ENCODE measurements at regions not wholly inside any gene's neighbourhood (a gene's known extent, or its start where the extent isn't known, plus 50 kb on each side); places are given as distances from the start of the nearest gene placed in this dataset.
"Not testable (repeated sequence)": the region's sequence is repeated elsewhere in the genome, so short reads cannot be mapped to it uniquely, and the experiment has no call there.

DNA sequence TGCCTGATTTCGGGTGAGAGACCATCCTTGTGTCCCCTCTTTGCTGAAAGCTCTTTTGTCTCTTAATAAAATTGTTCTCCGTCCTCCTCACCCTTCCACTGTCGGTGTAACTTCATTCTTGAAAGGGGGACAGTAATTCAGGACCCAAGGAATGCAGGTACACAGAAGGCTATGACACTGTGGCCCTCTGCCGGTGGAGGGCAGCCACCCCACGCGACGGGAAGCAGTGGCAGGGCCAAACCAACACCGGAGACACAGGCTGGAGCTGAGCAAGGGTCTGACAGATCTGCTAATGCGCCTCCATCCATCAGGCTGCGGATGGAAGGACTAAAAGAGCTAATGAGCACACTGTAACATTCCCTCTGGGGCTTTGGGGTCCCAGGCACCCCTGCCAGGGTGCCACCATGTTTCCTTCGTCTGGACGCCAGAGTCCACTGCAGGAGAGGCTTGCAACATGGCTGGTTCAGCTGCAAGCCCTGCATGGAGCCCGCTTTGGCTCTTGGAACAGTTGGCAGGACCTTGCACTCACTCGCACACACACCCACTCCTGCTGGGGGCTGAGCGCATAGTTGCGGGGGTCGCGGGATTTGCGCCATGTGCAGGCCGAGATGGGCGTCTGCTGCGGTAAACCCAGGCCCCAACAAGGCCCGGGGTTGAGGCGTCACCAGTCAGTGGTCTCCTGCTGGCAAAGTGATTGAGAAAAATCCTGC is 544.1 kb upstream of the CDH7 start:
- TF ChIP-seq CTCF (IDR thresholded peaks at IDR 0.05), result no peak
- no peaks in the 10 kb centered on the region for H3K27me3 Mint-ChIP-seq (ENCODE audit: unreplicated experiment)
- DNase-seq (ENCODE audit: extremely low spot score, unreplicated experiment), result no peak
- H3K27ac Mint-ChIP-seq (ENCODE audit: unreplicated experiment), result no peak overlapping the region
- no peak overlapping the region for H3K4me3 Mint-ChIP-seq (ENCODE audit: unreplicated experiment)
- H3K36me3 Mint-ChIP-seq (ENCODE audit: unreplicated experiment), result no peaks in the 10 kb centered on the region
- H3K4me1 Mint-ChIP-seq (ENCODE audit: unreplicated experiment), result no peaks in the 10 kb centered on the region
- H3K9me3 Mint-ChIP-seq (ENCODE audit: unreplicated experiment), result no peaks in the 10 kb centered on the region

DNA sequence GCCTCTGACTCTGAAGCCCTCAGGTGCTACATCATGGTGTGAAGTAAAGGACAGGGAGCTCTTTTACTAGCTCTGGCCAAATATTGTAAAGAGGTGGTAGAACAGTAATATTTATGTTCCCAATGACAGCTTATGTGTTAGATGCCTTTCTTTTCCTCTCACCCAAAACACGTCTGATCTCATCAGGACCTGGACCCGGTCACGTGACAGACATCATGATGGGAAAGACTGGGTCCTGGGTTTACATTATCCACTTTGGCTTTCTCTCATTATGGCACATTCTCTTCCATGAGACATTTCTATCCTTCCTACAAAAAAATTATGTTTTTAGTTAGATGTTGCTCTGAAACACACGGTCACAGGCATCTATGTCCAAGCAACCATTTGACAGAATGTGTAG is 548.7 kb upstream of the CDH7 start:
- Mint-ChIP-seq H3K27ac (ENCODE audit: unreplicated experiment) (no peak overlapping the region), H3K4me3 (ENCODE audit: unreplicated experiment) (no peak overlapping the region), H3K4me1 (ENCODE audit: unreplicated experiment) (no peaks in the 10 kb centered on the region), H3K27me3 (ENCODE audit: unreplicated experiment) (no peaks in the 10 kb centered on the region), H3K36me3 (ENCODE audit: unreplicated experiment) (no peaks in the 10 kb centered on the region), H3K9me3 (ENCODE audit: unreplicated experiment) (no peaks in the 10 kb centered on the region)
- TF ChIP-seq CTCF (IDR thresholded peaks at IDR 0.05), result no peak
- no peak for DNase-seq (ENCODE audit: extremely low spot score, unreplicated experiment)

- no peaks in the 10 kb centered on the region for H3K27me3 Mint-ChIP-seq (ENCODE audit: unreplicated experiment)
- peaks cover 13% of the 10 kb centered on the region for H3K9me3 Mint-ChIP-seq (ENCODE audit: unreplicated experiment)
- no peaks in the 10 kb centered on the region for H3K36me3 Mint-ChIP-seq (ENCODE audit: unreplicated experiment)
- DNase-seq (ENCODE audit: extremely low spot score, unreplicated experiment), result no peak
- H3K4me3 Mint-ChIP-seq (ENCODE audit: unreplicated experiment), result no peak overlapping the region
- no peak for TF ChIP-seq CTCF (IDR thresholded peaks at IDR 0.05)
- no peak overlapping the region for H3K27ac Mint-ChIP-seq (ENCODE audit: unreplicated experiment)
- H3K4me1 Mint-ChIP-seq (ENCODE audit: unreplicated experiment), result no peaks in the 10 kb centered on the region
Measured at GRCh38 chr18:65175681-65176080, 575.1 kb upstream of the CDH7 start.

DNA sequence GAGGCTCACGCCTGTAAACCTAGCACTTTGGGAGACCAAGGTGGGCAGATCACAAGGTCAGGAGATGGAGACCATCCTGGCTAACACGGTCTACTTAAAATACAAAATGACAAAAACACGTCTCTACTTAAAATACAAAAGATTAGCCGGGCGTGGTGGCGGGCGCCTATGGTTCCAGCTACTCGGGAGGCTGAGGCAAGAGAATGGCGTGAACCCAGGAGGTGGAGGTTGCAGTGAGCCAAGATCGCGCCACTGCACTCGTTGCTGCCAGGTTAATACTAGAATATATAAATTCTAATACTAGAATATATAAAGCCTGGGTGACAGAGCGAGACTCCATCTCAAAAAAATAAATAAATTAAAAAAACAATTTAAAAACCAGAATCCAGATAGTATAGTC is 588.7 kb upstream of the CDH7 start:
- not testable (repeated sequence) for H3K27me3 Mint-ChIP-seq (ENCODE audit: unreplicated experiment)
- H3K9me3 Mint-ChIP-seq (ENCODE audit: unreplicated experiment), result peaks cover 35% of the 10 kb centered on the region

GRCh38 chr18:65146482-65147021 is 604.3 kb upstream of the CDH7 start:
- Mint-ChIP-seq H3K36me3 (ENCODE audit: unreplicated experiment) (no peaks in the 10 kb centered on the region), H3K27me3 (ENCODE audit: unreplicated experiment) (no peaks in the 10 kb centered on the region), H3K4me1 (ENCODE audit: unreplicated experiment) (no peaks in the 10 kb centered on the region), H3K9me3 (ENCODE audit: unreplicated experiment) (peaks cover 42% of the 10 kb centered on the region), H3K27ac (ENCODE audit: unreplicated experiment) (no peak overlapping the region), H3K4me3 (ENCODE audit: unreplicated experiment) (no peak overlapping the region)
- DNase-seq (ENCODE audit: extremely low spot score, unreplicated experiment), result no peak
- no peak for TF ChIP-seq CTCF (IDR thresholded peaks at IDR 0.05)

More for the DNA sequence above, 588.7 kb upstream of the CDH7 start:
- DNase-seq (ENCODE audit: extremely low spot score, unreplicated experiment); H3K36me3 Mint-ChIP-seq (ENCODE audit: unreplicated experiment); H3K4me1 Mint-ChIP-seq (ENCODE audit: unreplicated experiment); H3K4me3 Mint-ChIP-seq (ENCODE audit: unreplicated experiment); H3K27ac Mint-ChIP-seq (ENCODE audit: unreplicated experiment): not testable (repeated sequence)

All from osteocyte (in vitro differentiated cells).